ENCODE measurements at regions not wholly inside any gene's neighbourhood (a gene's known extent, or its start where the extent isn't known, plus 50 kb on each side); places are given as distances from the start of the nearest gene placed in this dataset.

- Mint-ChIP-seq H3K27me3 (ENCODE audit: unreplicated experiment) (no peaks in the 10 kb centered on the region), H3K4me3 (ENCODE audit: unreplicated experiment) (no peak overlapping the region), H3K27ac (ENCODE audit: unreplicated experiment) (no peak overlapping the region), H3K36me3 (ENCODE audit: unreplicated experiment) (no peaks in the 10 kb centered on the region), H3K9me3 (ENCODE audit: unreplicated experiment) (no peaks in the 10 kb centered on the region), H3K4me1 (ENCODE audit: unreplicated experiment) (no peaks in the 10 kb centered on the region)
- no peak for TF ChIP-seq CTCF (IDR thresholded peaks at IDR 0.05)
- no peak for DNase-seq (ENCODE audit: extremely low spot score, unreplicated experiment)
These were observed 526.0 kb upstream of the ADGRL4 start for GRCh38 chr1:79532555-79532954.

GRCh38 chr1:79531790-79532189 lies 525.3 kb upstream of the ADGRL4 start:
- no peaks in the 10 kb centered on the region for H3K27me3 Mint-ChIP-seq (ENCODE audit: unreplicated experiment)
- no peak for DNase-seq (ENCODE audit: extremely low spot score, unreplicated experiment)
- H3K27ac Mint-ChIP-seq (ENCODE audit: unreplicated experiment), result no peak overlapping the region
- TF ChIP-seq CTCF (IDR thresholded peaks at IDR 0.05), result no peak
- H3K36me3 Mint-ChIP-seq (ENCODE audit: unreplicated experiment), result no peaks in the 10 kb centered on the region
- H3K4me1 Mint-ChIP-seq (ENCODE audit: unreplicated experiment), result no peaks in the 10 kb centered on the region
- H3K9me3 Mint-ChIP-seq (ENCODE audit: unreplicated experiment), result no peaks in the 10 kb centered on the region
- no peak overlapping the region for H3K4me3 Mint-ChIP-seq (ENCODE audit: unreplicated experiment)

- no peak overlapping the region for H3K4me3 Mint-ChIP-seq (ENCODE audit: unreplicated experiment)
- no peak for DNase-seq (ENCODE audit: extremely low spot score, unreplicated experiment)
- H3K4me1 Mint-ChIP-seq (ENCODE audit: unreplicated experiment), result no peaks in the 10 kb centered on the region
- H3K27me3 Mint-ChIP-seq (ENCODE audit: unreplicated experiment), result no peaks in the 10 kb centered on the region
- H3K9me3 Mint-ChIP-seq (ENCODE audit: unreplicated experiment), result no peaks in the 10 kb centered on the region
- no peaks in the 10 kb centered on the region for H3K36me3 Mint-ChIP-seq (ENCODE audit: unreplicated experiment)
- no peak overlapping the region for H3K27ac Mint-ChIP-seq (ENCODE audit: unreplicated experiment)
- TF ChIP-seq CTCF (IDR thresholded peaks at IDR 0.05), result no peak
These were observed 523.9 kb upstream of the ADGRL4 start for GRCh38 chr1:79530476-79530875.

GRCh38 chr1:79530055-79530454 lies 523.5 kb upstream of the ADGRL4 start:
- no peak for DNase-seq (ENCODE audit: extremely low spot score, unreplicated experiment)
- Mint-ChIP-seq H3K4me3 (ENCODE audit: unreplicated experiment) (no peak overlapping the region), H3K9me3 (ENCODE audit: unreplicated experiment) (peaks cover 3% of the 10 kb centered on the region), H3K36me3 (ENCODE audit: unreplicated experiment) (no peaks in the 10 kb centered on the region), H3K27me3 (ENCODE audit: unreplicated experiment) (no peaks in the 10 kb centered on the region), H3K27ac (ENCODE audit: unreplicated experiment) (no peak overlapping the region), H3K4me1 (ENCODE audit: unreplicated experiment) (no peaks in the 10 kb centered on the region)
- TF ChIP-seq CTCF (IDR thresholded peaks at IDR 0.05), result no peak

- Mint-ChIP-seq H3K4me3 (ENCODE audit: unreplicated experiment) (no peak overlapping the region), H3K36me3 (ENCODE audit: unreplicated experiment) (no peaks in the 10 kb centered on the region), H3K9me3 (ENCODE audit: unreplicated experiment) (peaks cover 6% of the 10 kb centered on the region), H3K4me1 (ENCODE audit: unreplicated experiment) (no peaks in the 10 kb centered on the region), H3K27me3 (ENCODE audit: unreplicated experiment) (no peaks in the 10 kb centered on the region), H3K27ac (ENCODE audit: unreplicated experiment) (no peak overlapping the region)
- TF ChIP-seq CTCF (IDR thresholded peaks at IDR 0.05), result no peak
- DNase-seq (ENCODE audit: extremely low spot score, unreplicated experiment), result no peak
These were observed 517.6 kb upstream of the ADGRL4 start for GRCh38 chr1:79524126-79524525.
